A549 (cell line): ENCODE measurements at regions not wholly inside any gene's neighbourhood (a gene's known extent, or its start where the extent isn't known, plus 50 kb on each side); places are given as distances from the start of the nearest gene placed in this dataset.

ENCODE experiments used
- ATAC-seq, 2 experiments: fragments of 200-7000 bp in 1 of 2; fragments of >200 bp in 1 of 2; cut with Nextera tagmentation in 1 of 2; cut with Tn5 transposase in 1 of 2; 3 replicates each; pipeline versions ENCODE4 v1.8.0 to v1.9.1; 2018 to 2020; ENCODE audit warnings: mild to moderate bottlenecking in 1 of 2, moderate library complexity in 1 of 2
- CTCF ChIA-PET: fragments of 300-600 bp; sonication (Branson Sonifier 250); formaldehyde crosslinking; extraction: SDS; loops from one replicate; lab custom pipeline; 2021; ENCODE audit warnings: antibody characterized with exemption, inconsistent platforms; lab: Yijun Ruan, JAX
- POLR2A ChIA-PET: fragments of 350-600 bp; formaldehyde crosslinking; extraction: SDS; loops from one replicate; lab custom pipeline; 2021; ENCODE audit warnings: antibody characterized with exemption, inconsistent platforms; lab: Yijun Ruan, JAX
- DNase-seq, 2 experiments: peaks; one replicate each; pipeline versions ENCODE4 v3.0.0 to v3.0.0-alpha.2; 2011 to 2016; ENCODE audit warnings: low read depth in 1 of 2, low spot score in 1 of 2
- FAIRE-seq: peaks from 2 replicates; lab custom pipeline; 2011; peaks lifted over from hg19 to GRCh38; lab: Jason Lieb, UNC
- H3K27ac ChIP-seq, 2 experiments: fragments of >200 bp; sonication (Bioruptor Twin); formaldehyde crosslinking; 3 replicates each; pipeline ENCODE4 v1.5.1; 2016 to 2017
- H3K4me1 ChIP-seq: fragments of >200 bp; sonication (Bioruptor Twin); formaldehyde crosslinking; 3 replicates; pipeline ENCODE4 v1.6.1; 2016
- H3K4me2 ChIP-seq: fragments of >200 bp; sonication (Bioruptor Twin); formaldehyde crosslinking; 3 replicates; pipeline ENCODE4 v1.6.1; 2016
- H3K4me3 ChIP-seq: fragments of >200 bp; sonication (Bioruptor Twin); formaldehyde crosslinking; 3 replicates; pipeline ENCODE4 v1.5.1; 2016
- H3K9me3 ChIP-seq: fragments of >200 bp; sonication (Bioruptor Twin); formaldehyde crosslinking; 3 replicates; pipeline ENCODE4 v1.6.1; 2016
- BCL3 ChIP-seq: fragments of >200 bp; sonication (Bioruptor Twin); formaldehyde crosslinking; IDR thresholded peaks from 3 replicates; pipeline ENCODE4 v1.6.1; 2016
- CBX8 ChIP-seq: fragments of 200-600 bp; sonication (generic); IDR thresholded peaks from 2 replicates; pipeline ENCODE4 v1.6.1; 2016
- CEBPB ChIP-seq, 2 experiments: fragments of >200 bp in 1 of 2; sonication (Bioruptor Twin) in 1 of 2; formaldehyde crosslinking in 1 of 2; IDR thresholded peaks; 2 replicates each; pipeline ENCODE4 v1.6.1; 2012 to 2016
- E2F6 ChIP-seq: IDR thresholded peaks from 2 replicates; pipeline ENCODE4 v1.6.1; 2012; ENCODE audit warnings: low read depth, borderline replicate concordance
- EHF ChIP-seq: fragments of 250-450 bp; sonication (Bioruptor Pico); IDR thresholded peaks from 2 replicates; pipeline ENCODE4 v1.5.0; 2020; ENCODE audit warnings: mild to moderate bottlenecking
- EP300 ChIP-seq, 2 experiments: fragments of >200 bp; sonication (Bioruptor Twin); formaldehyde crosslinking; IDR thresholded peaks; 2 replicates in 1 of 2; 3 replicates in 1 of 2; pipeline ENCODE4 v1.6.1; 2016 to 2017
- FOSL2 ChIP-seq, 2 experiments: fragments of 450-650 bp in 1 of 2; fragments of >200 bp in 1 of 2; sonication (Bioruptor Twin) in 1 of 2; formaldehyde crosslinking; IDR thresholded peaks; 2 replicates each; pipeline versions ENCODE4 v1.5.0 to v1.6.1; 2016 to 2020; ENCODE audit warnings: mild to moderate bottlenecking in 1 of 2, moderate library complexity in 1 of 2
- FOXS1 ChIP-seq: fragments of 250-450 bp; sonication (Bioruptor Pico); IDR thresholded peaks from 2 replicates; pipeline ENCODE4 v1.5.0; 2020; ENCODE audit warnings: mild to moderate bottlenecking, moderate library complexity
- GATA3 ChIP-seq: IDR thresholded peaks from 2 replicates; pipeline ENCODE4 v1.6.1; 2012; ENCODE audit warnings: borderline replicate concordance
- HDAC2 ChIP-seq: fragments of 200-600 bp; sonication (generic); IDR thresholded peaks from 2 replicates; pipeline ENCODE4 v1.6.1; 2016
- HEYL ChIP-seq: fragments of 250-450 bp; sonication (Bioruptor Pico); IDR thresholded peaks from 2 replicates; pipeline ENCODE4 v1.8.0; 2021; ENCODE audit warnings: mild to moderate bottlenecking, moderate library complexity
- HMGXB4 ChIP-seq: fragments of 250-450 bp; sonication (Bioruptor Pico); IDR thresholded peaks from 2 replicates; pipeline ENCODE4 v1.5.0; 2021; ENCODE audit warnings: mild to moderate bottlenecking, moderate library complexity, borderline replicate concordance
- JUN ChIP-seq, 2 experiments: fragments of >200 bp; sonication (Bioruptor Twin); formaldehyde crosslinking; IDR thresholded peaks; 2 replicates in 1 of 2; 3 replicates in 1 of 2; pipeline ENCODE4 v1.6.1; 2016 to 2017
- JUNB ChIP-seq: fragments of >200 bp; sonication (Bioruptor Twin); formaldehyde crosslinking; IDR thresholded peaks from 2 replicates; pipeline ENCODE4 v1.6.1; 2016
- KDM1A ChIP-seq: fragments of 200-600 bp; sonication (generic); IDR thresholded peaks from 2 replicates; pipeline ENCODE4 v1.6.1; 2016; ENCODE audit warnings: low read depth, mild to moderate bottlenecking
- MAFK ChIP-seq: fragments of 450-650 bp; IDR thresholded peaks from 2 replicates; pipeline ENCODE4 v1.6.1; 2014; ENCODE audit not compliant: partially characterized antibody
- NFE2L2 ChIP-seq: fragments of 150-350 bp; conservative IDR thresholded peaks from 2 replicates; pipeline ENCODE4 v1.6.1; 2014; ENCODE audit warnings: low read length
- NR3C1 ChIP-seq: fragments of >200 bp; sonication (Bioruptor Twin); formaldehyde crosslinking; IDR thresholded peaks from 3 replicates; pipeline ENCODE4 v1.6.1; 2017
- PHF8 ChIP-seq: fragments of 200-600 bp; sonication (generic); IDR thresholded peaks from 2 replicates; pipeline ENCODE4 v1.6.1; 2016; ENCODE audit warnings: low read depth, mild to moderate bottlenecking, antibody characterized with exemption, moderate library complexity, borderline replicate concordance
- RAD21 ChIP-seq, 2 experiments: fragments of >200 bp in 1 of 2; sonication (Bioruptor Twin) in 1 of 2; formaldehyde crosslinking in 1 of 2; IDR thresholded peaks in 1 of 2; conservative IDR thresholded peaks in 1 of 2; 2 replicates in 1 of 2; 3 replicates in 1 of 2; pipeline ENCODE4 v1.6.1; 2012 to 2018; ENCODE audit warnings: inconsistent platforms in 1 of 2
- RCOR1 ChIP-seq: fragments of 150-350 bp; IDR thresholded peaks from 2 replicates; pipeline ENCODE4 v1.6.1; 2014; ENCODE audit warnings: antibody characterized with exemption, low read length, low read depth
- REST ChIP-seq: fragments of 200-600 bp; sonication (generic); IDR thresholded peaks from 2 replicates; pipeline ENCODE4 v1.6.1; 2016; ENCODE audit warnings: antibody characterized with exemption, mild to moderate bottlenecking, moderate library complexity
- SMC3 ChIP-seq: fragments of >200 bp; sonication (Bioruptor Twin); formaldehyde crosslinking; IDR thresholded peaks from 3 replicates; pipeline ENCODE4 v1.6.1; 2018; ENCODE audit warnings: inconsistent platforms
- TP53 ChIP-seq: fragments of 250-450 bp; sonication (Bioruptor Pico); IDR thresholded peaks from 2 replicates; pipeline ENCODE4 v1.5.0; 2021; ENCODE audit warnings: mild to moderate bottlenecking, moderate library complexity
- ZC3H11A ChIP-seq: fragments of 450-650 bp; IDR thresholded peaks from 2 replicates; pipeline ENCODE4 v1.6.1; 2014; ENCODE audit warnings: antibody characterized with exemption, mild to moderate bottlenecking
- ZFP36 ChIP-seq: fragments of 450-650 bp; IDR thresholded peaks from 2 replicates; pipeline ENCODE4 v1.6.1; 2014; ENCODE audit warnings: borderline replicate concordance; ENCODE audit not compliant: partially characterized antibody
- WGBS: methylation state at CpG from one replicate; pipeline ENCODE4 v1.1.6; 2017; ENCODE audit errors: missing lambda C conversion rate; 5-methylcytosine and 5-hydroxymethylcytosine counted together
- TF ChIP-seq, protein P1 (sequence below): IDR thresholded peaks from 2 replicates; pipeline ENCODE4 v1.6.1; 2012
- TF ChIP-seq, protein P2 (sequence below): fragments of >200 bp; sonication (Bioruptor Twin); formaldehyde crosslinking; IDR thresholded peaks from 2 replicates; pipeline ENCODE4 v1.6.1; 2016

- TF ChIP-seq, protein P1, sequence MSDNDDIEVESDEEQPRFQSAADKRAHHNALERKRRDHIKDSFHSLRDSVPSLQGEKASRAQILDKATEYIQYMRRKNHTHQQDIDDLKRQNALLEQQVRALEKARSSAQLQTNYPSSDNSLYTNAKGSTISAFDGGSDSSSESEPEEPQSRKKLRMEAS = no peak
- TF ChIP-seq JUNB (no peak), GATA3 (no peak), REST (no peak), RCOR1 (no peak), NR3C1 (no peak), MAFK (no peak)
- Histone ChIP-seq H3K4me3 (no peak overlapping the region), H3K27ac (peak overlapping the region; percentile 55 to 69; a peak in 5 of 6 replicates), H3K9me3 (no peaks in the 10 kb centered on the region), H3K4me2 (peak overlapping the region; percentile 71), H3K4me1 (peaks cover 79% of the 10 kb centered on the region)
- DNase-seq (no peak), FAIRE-seq (no peak), ATAC-seq (no peak)
- CTCF ChIA-PET = no interaction called here
- POLR2A ChIA-PET = interaction anchor here (1.1 to 1.2 kb wide), 4 partner anchors 11 to 112 kb away, joined by 3 to 5 read pairs (median 3); no protein-coding TSS in a partner anchor
Observed at GRCh38 chr2:39492716-39493115, 55.6 kb upstream of the MAP4K3 start.

DNA sequence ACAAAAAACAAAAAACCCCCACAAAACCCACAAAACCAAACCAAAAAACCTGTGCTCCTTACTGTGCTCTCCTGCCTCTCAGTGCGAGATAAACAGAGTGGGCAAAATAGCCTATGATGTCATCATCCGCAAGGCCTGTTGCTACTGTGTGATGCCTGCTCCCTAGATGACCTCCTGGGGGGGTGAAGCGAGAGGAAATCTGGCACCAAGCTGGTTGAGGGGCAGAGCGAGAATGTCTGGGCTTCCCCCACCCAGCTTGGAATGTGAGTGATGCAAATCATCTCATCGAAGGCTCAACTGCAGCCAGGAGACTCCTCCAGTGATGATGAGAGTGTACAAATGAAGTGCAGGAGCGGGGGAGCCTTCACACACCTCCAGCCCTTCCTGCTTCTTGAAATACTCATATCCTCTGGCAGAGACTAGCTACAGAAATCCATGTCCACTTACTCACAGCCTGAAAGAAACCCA lies 57.7 kb upstream of the MAP4K3 start:
- Histone ChIP-seq H3K4me3 (no peak overlapping the region), H3K4me2 (peak overlapping the region; percentile 57), H3K9me3 (no peaks in the 10 kb centered on the region), H3K4me1 (peaks cover 71% of the 10 kb centered on the region), H3K27ac (peak overlapping the region; percentile 69 to 84)
- peak; percentile 64 to 89 for DNase-seq
- ATAC-seq = peak; percentile 91
- WGBS = 3% methylated on average over 6 of the region's 6 CpGs
- FAIRE-seq = peak; percentile 84
- ChIA-PET POLR2A (no interaction called here), CTCF (interaction anchor here (0.6 to 1.8 kb wide), 10 partner anchors 9 to 202 kb away, joined by 3 to 7 read pairs (median 4); no protein-coding TSS in a partner anchor)
- no peak for TF ChIP-seq CBX8
- TF ChIP-seq NFE2L2 = no peak
- peak; percentile 85 for TF ChIP-seq GATA3
- no peak for TF ChIP-seq E2F6
- no peak for TF ChIP-seq PHF8
- TF ChIP-seq CEBPB (IDR thresholded peaks at IDR 0.05) = peak; percentile 76 to 80
- TF ChIP-seq SMC3 = peak; percentile 52; the same call in 1 of the 3 replicates
- TF ChIP-seq ZC3H11A = no peak
- peak; percentile 64 for TF ChIP-seq FOSL2 (IDR thresholded peaks at IDR 0.05)
- peak; percentile 73 for TF ChIP-seq FOSL2 (CRISPR knock-in tag; IDR thresholded peaks at IDR 0.05)
- no peak for TF ChIP-seq TP53 (CRISPR knock-in tag)
- no peak for TF ChIP-seq ZFP36
- TF ChIP-seq, protein P2, sequence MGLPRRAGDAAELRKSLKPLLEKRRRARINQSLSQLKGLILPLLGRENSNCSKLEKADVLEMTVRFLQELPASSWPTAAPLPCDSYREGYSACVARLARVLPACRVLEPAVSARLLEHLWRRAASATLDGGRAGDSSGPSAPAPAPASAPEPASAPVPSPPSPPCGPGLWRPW = peak; percentile 63
- no peak for TF ChIP-seq FOXS1 (CRISPR knock-in tag)
- peak; percentile 82 for TF ChIP-seq JUNB
- no peak for TF ChIP-seq KDM1A
- no peak for TF ChIP-seq RCOR1
- TF ChIP-seq HEYL (CRISPR knock-in tag) = no peak
- no peak for TF ChIP-seq HMGXB4 (CRISPR knock-in tag)
- no peak for TF ChIP-seq EHF (CRISPR knock-in tag)
- TF ChIP-seq, protein P1 = peak; percentile 72
- TF ChIP-seq JUN (IDR thresholded peaks at IDR 0.05) = peak in 1 of 2 experiments; percentile 92; a peak in 4 of 5 replicates
- TF ChIP-seq HDAC2 = no peak
- TF ChIP-seq EP300 (IDR thresholded peaks at IDR 0.05) = peak; percentile 82 to 88; a peak in 3 of 5 replicates
- TF ChIP-seq MAFK = no peak
- peak; percentile 11 to 57; a peak in 4 of 5 replicates for TF ChIP-seq RAD21 (conservative IDR thresholded peaks at IDR 0.05 in 1 of 2, IDR thresholded peaks at IDR 0.05 in 1 of 2)
- peak; percentile 91; the same call in 2 of the 3 replicates for TF ChIP-seq BCL3
